ENCODE measurements at regions not wholly inside any gene's neighbourhood (a gene's known extent, or its start where the extent isn't known, plus 50 kb on each side); places are given as distances from the start of the nearest gene placed in this dataset.

GRCh38 chr3:156611870-156612494 lies 57.1 kb upstream of the SSR3 start:
- ChIA-PET CTCF (no interaction called here), POLR2A (ENCODE audit: low non-redundant PET) (interaction anchor here (0.5 to 1.0 kb wide), 6 partner anchors 57 to 902 kb away, joined by 3 to 11 read pairs (median 4); partner anchors contain the start of gene SSR3)
- peak overlapping the region; percentile 99 for H3K27ac ChIP-seq (ENCODE audit: low read depth, low read length, poor library complexity, severe bottlenecking)
- no peak for TF ChIP-seq CTCF (conservative IDR thresholded peaks at IDR 0.05; ENCODE audit: low read depth, low read length)
- no peak for TF ChIP-seq EZH2 (IDR thresholded peaks at IDR 0.05; ENCODE audit: borderline replicate concordance, low read depth, low read length, poor library complexity, severe bottlenecking)
- no TSS peak for BruUV-seq (replicated peaks)
- no peaks in the 10 kb centered on the region for H3K36me3 ChIP-seq (ENCODE audit: insufficient read depth, low read length, poor library complexity, severe bottlenecking)
- peak; percentile 97 for DNase-seq (ENCODE audit: low spot score)
- H3K9me3 ChIP-seq (ENCODE audit: low read depth, low read length, poor library complexity, severe bottlenecking): no peaks in the 10 kb centered on the region
- peak overlapping the region; percentile 5 for H3K4me3 ChIP-seq (ENCODE audit: low read depth, low read length, poor library complexity, severe bottlenecking)
- no peaks in the 10 kb centered on the region for H3K27me3 ChIP-seq (replicated peaks; ENCODE audit: insufficient read depth, low read depth, low read length, poor library complexity)
- intact Hi-C loops (cut with micrococcal nuclease; ENCODE audit: unreplicated experiment): loop anchor here (1.0 to 5.0 kb wide), 6 partner anchors 57 to 520 kb away; partner anchors contain the start of genes LEKR1 and SSR3
- peaks cover 88% of the 10 kb centered on the region for H3K4me1 ChIP-seq (ENCODE audit: insufficient read depth, low read length, poor library complexity, severe bottlenecking)

DNA sequence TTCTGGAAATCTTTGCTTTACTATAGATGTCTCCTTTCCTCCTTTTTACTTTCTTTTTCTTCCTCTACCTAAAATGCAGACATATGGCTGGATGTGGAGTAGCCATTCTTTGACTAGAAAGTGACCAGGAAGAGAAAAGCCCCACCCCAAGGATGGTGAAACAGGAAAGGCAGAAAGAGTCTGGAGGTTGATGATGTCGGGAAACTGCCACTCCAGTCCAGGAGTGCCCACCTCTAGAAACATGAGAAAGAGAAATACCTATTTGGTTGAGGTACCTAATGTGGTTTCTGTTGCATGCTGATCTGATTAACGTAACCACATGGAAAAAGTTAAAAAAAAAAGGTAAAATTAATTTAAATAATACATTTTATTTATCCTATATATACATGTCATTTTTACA lies 55.2 kb upstream of the SSR3 start:
- no peaks in the 10 kb centered on the region for H3K36me3 ChIP-seq (ENCODE audit: insufficient read depth, low read length, poor library complexity, severe bottlenecking)
- H3K27me3 ChIP-seq (replicated peaks; ENCODE audit: insufficient read depth, low read depth, low read length, poor library complexity): no peaks in the 10 kb centered on the region
- intact Hi-C loops (cut with micrococcal nuclease; ENCODE audit: unreplicated experiment): loop anchor here (2.0 to 5.0 kb wide), 4 partner anchors 55 to 522 kb away; partner anchors contain the start of genes LEKR1 and SSR3
- ChIA-PET POLR2A (ENCODE audit: low non-redundant PET) (no interaction called here), CTCF (no interaction called here)
- TF ChIP-seq CTCF (conservative IDR thresholded peaks at IDR 0.05; ENCODE audit: low read depth, low read length) (no peak), EZH2 (IDR thresholded peaks at IDR 0.05; ENCODE audit: borderline replicate concordance, low read depth, low read length, poor library complexity, severe bottlenecking) (no peak)
- no peak overlapping the region for H3K4me3 ChIP-seq (ENCODE audit: low read depth, low read length, poor library complexity, severe bottlenecking)
- BruUV-seq (replicated peaks): no TSS peak
- peak; percentile 46 for DNase-seq (ENCODE audit: low spot score)
- H3K27ac ChIP-seq (ENCODE audit: low read depth, low read length, poor library complexity, severe bottlenecking): peak overlapping the region; percentile 99
- H3K4me1 ChIP-seq (ENCODE audit: insufficient read depth, low read length, poor library complexity, severe bottlenecking): peaks cover 91% of the 10 kb centered on the region
- H3K9me3 ChIP-seq (ENCODE audit: low read depth, low read length, poor library complexity, severe bottlenecking): no peaks in the 10 kb centered on the region

- Histone ChIP-seq H3K27me3 (replicated peaks; ENCODE audit: insufficient read depth, low read depth, low read length, poor library complexity) (no peaks in the 10 kb centered on the region), H3K4me1 (ENCODE audit: insufficient read depth, low read length, poor library complexity, severe bottlenecking) (peaks cover 91% of the 10 kb centered on the region), H3K4me3 (ENCODE audit: low read depth, low read length, poor library complexity, severe bottlenecking) (no peak overlapping the region), H3K27ac (ENCODE audit: low read depth, low read length, poor library complexity, severe bottlenecking) (peak overlapping the region; percentile 99), H3K36me3 (ENCODE audit: insufficient read depth, low read length, poor library complexity, severe bottlenecking) (no peaks in the 10 kb centered on the region), H3K9me3 (ENCODE audit: low read depth, low read length, poor library complexity, severe bottlenecking) (no peaks in the 10 kb centered on the region)
- intact Hi-C loops (cut with micrococcal nuclease; ENCODE audit: unreplicated experiment): no loop called here
- ChIA-PET CTCF (no interaction called here), POLR2A (ENCODE audit: low non-redundant PET) (no interaction called here)
- DNase-seq (ENCODE audit: low spot score): peak; percentile 59
- TF ChIP-seq CTCF (conservative IDR thresholded peaks at IDR 0.05; ENCODE audit: low read depth, low read length) (no peak), EZH2 (IDR thresholded peaks at IDR 0.05; ENCODE audit: borderline replicate concordance, low read depth, low read length, poor library complexity, severe bottlenecking) (no peak)
- BruUV-seq (replicated peaks): no TSS peak
These were observed 54.6 kb upstream of the SSR3 start for GRCh38 chr3:156609546-156609945.

Measured in A673 (cell line).